ENCODE measurements at regions not wholly inside any gene's neighbourhood (a gene's known extent, or its start where the extent isn't known, plus 50 kb on each side); places are given as distances from the start of the nearest gene placed in this dataset.

GRCh38 chr13:83536153-83536552, 346.1 kb downstream of the SLITRK1 start:
- no peak for DNase-seq (ENCODE audit: extremely low spot score)
- POLR2A ChIA-PET: no interaction called here
- no peak for TF ChIP-seq FOXM1 (IDR thresholded peaks at IDR 0.05; ENCODE audit: borderline replicate concordance)
- TF ChIP-seq ARNT (IDR thresholded peaks at IDR 0.05): no peak
- TF ChIP-seq CTBP1 (IDR thresholded peaks at IDR 0.05; ENCODE audit: borderline replicate concordance): no peak
- no peak for TF ChIP-seq FOXA1 (IDR thresholded peaks at IDR 0.05)
- TF ChIP-seq FOXK2 (IDR thresholded peaks at IDR 0.05): no peak
- TF ChIP-seq HDGF (IDR thresholded peaks at IDR 0.05; ENCODE audit: borderline replicate concordance): no peak
- TF ChIP-seq ELF4 (IDR thresholded peaks at IDR 0.05): no peak
- no peak for TF ChIP-seq BHLHE40 (IDR thresholded peaks at IDR 0.05; ENCODE audit: borderline replicate concordance)
- no peak for TF ChIP-seq PKNOX1 (IDR thresholded peaks at IDR 0.05)
- TF ChIP-seq ZNF384 (IDR thresholded peaks at IDR 0.05): no peak
- CTCF ChIA-PET: no interaction called here

DNA sequence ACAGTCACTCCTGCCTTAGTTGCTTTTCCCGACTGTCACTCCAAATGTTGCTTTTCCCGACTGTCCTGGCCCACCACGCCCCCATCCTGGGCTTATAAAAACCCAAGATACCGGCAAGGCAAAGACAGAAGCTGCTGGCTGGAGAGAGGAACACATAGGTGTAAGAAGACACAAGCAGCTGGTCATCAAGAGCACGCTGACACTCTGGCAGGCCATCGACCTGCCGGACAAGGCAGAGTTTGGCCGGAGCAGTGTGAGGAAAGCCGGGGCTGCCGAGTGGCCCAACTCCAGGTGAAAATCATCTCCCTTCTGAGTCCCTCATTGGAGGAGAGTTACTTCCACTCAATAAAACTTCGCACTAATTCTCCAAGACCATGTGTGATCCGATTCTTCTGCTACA, 349.5 kb downstream of the SLITRK1 start:
- ChIA-PET CTCF (no interaction called here), POLR2A (no interaction called here)
- TF ChIP-seq BHLHE40 (IDR thresholded peaks at IDR 0.05; ENCODE audit: borderline replicate concordance) (no peak), ARNT (IDR thresholded peaks at IDR 0.05) (no peak), TARDBP (IDR thresholded peaks at IDR 0.05) (no peak), L3MBTL2 (conservative IDR thresholded peaks at IDR 0.05) (no peak), PKNOX1 (IDR thresholded peaks at IDR 0.05) (no peak), ELF4 (IDR thresholded peaks at IDR 0.05) (no peak), ZNF384 (IDR thresholded peaks at IDR 0.05) (no peak), FOXK2 (IDR thresholded peaks at IDR 0.05) (no peak), FOXA1 (IDR thresholded peaks at IDR 0.05) (no peak), HDGF (IDR thresholded peaks at IDR 0.05; ENCODE audit: borderline replicate concordance) (no peak), CTBP1 (IDR thresholded peaks at IDR 0.05; ENCODE audit: borderline replicate concordance) (no peak), FOXM1 (IDR thresholded peaks at IDR 0.05; ENCODE audit: borderline replicate concordance) (no peak), SUZ12 (IDR thresholded peaks at IDR 0.05) (no peak), NFRKB (IDR thresholded peaks at IDR 0.05) (no peak), SP1 (IDR thresholded peaks at IDR 0.05) (no peak), LEF1 (IDR thresholded peaks at IDR 0.05; ENCODE audit: borderline replicate concordance) (no peak)
- no peak for DNase-seq (ENCODE audit: extremely low spot score)

- ChIA-PET POLR2A (no interaction called here), CTCF (interaction anchor here (0.6 kb wide), 1 partner anchor 1015 kb away, joined by 3 read pairs; no protein-coding TSS in a partner anchor)
- DNase-seq (ENCODE audit: extremely low spot score): no peak
- no peak for TF ChIP-seq SP1 (IDR thresholded peaks at IDR 0.05)
- TF ChIP-seq L3MBTL2 (conservative IDR thresholded peaks at IDR 0.05): no peak
- no peak for TF ChIP-seq SUZ12 (IDR thresholded peaks at IDR 0.05)
- no peak for TF ChIP-seq NFRKB (IDR thresholded peaks at IDR 0.05)
- TF ChIP-seq PKNOX1 (IDR thresholded peaks at IDR 0.05): no peak
- no peak for TF ChIP-seq ZNF384 (IDR thresholded peaks at IDR 0.05)
- TF ChIP-seq FOXA1 (IDR thresholded peaks at IDR 0.05): no peak
- no peak for TF ChIP-seq CTBP1 (IDR thresholded peaks at IDR 0.05; ENCODE audit: borderline replicate concordance)
- TF ChIP-seq FOXK2 (IDR thresholded peaks at IDR 0.05): no peak
- TF ChIP-seq LEF1 (IDR thresholded peaks at IDR 0.05; ENCODE audit: borderline replicate concordance): no peak
- no peak for TF ChIP-seq TARDBP (IDR thresholded peaks at IDR 0.05)
- TF ChIP-seq ELF4 (IDR thresholded peaks at IDR 0.05): no peak
- TF ChIP-seq BHLHE40 (IDR thresholded peaks at IDR 0.05; ENCODE audit: borderline replicate concordance): no peak
- no peak for TF ChIP-seq ARNT (IDR thresholded peaks at IDR 0.05)
- no peak for TF ChIP-seq HDGF (IDR thresholded peaks at IDR 0.05; ENCODE audit: borderline replicate concordance)
- TF ChIP-seq FOXM1 (IDR thresholded peaks at IDR 0.05; ENCODE audit: borderline replicate concordance): no peak
Observed at GRCh38 chr13:83531022-83531421, 351.3 kb downstream of the SLITRK1 start.

GRCh38 chr13:83516781-83517180, 365.5 kb downstream of the SLITRK1 start:
- TF ChIP-seq BHLHE40 (IDR thresholded peaks at IDR 0.05; ENCODE audit: borderline replicate concordance) (no peak), ELF4 (IDR thresholded peaks at IDR 0.05) (no peak), PKNOX1 (IDR thresholded peaks at IDR 0.05) (no peak), SUZ12 (IDR thresholded peaks at IDR 0.05) (no peak), FOXK2 (IDR thresholded peaks at IDR 0.05) (no peak), FOXA1 (IDR thresholded peaks at IDR 0.05) (no peak), ZNF384 (IDR thresholded peaks at IDR 0.05) (no peak), ARNT (IDR thresholded peaks at IDR 0.05) (no peak), CTBP1 (IDR thresholded peaks at IDR 0.05; ENCODE audit: borderline replicate concordance) (no peak), FOXM1 (IDR thresholded peaks at IDR 0.05; ENCODE audit: borderline replicate concordance) (no peak), TARDBP (IDR thresholded peaks at IDR 0.05) (no peak), NFRKB (IDR thresholded peaks at IDR 0.05) (no peak), SP1 (IDR thresholded peaks at IDR 0.05) (no peak), LEF1 (IDR thresholded peaks at IDR 0.05; ENCODE audit: borderline replicate concordance) (no peak), L3MBTL2 (conservative IDR thresholded peaks at IDR 0.05) (no peak), HDGF (IDR thresholded peaks at IDR 0.05; ENCODE audit: borderline replicate concordance) (no peak)
- DNase-seq (ENCODE audit: extremely low spot score): no peak
- POLR2A ChIA-PET: no interaction called here
- CTCF ChIA-PET: no interaction called here

- no peak for DNase-seq (ENCODE audit: extremely low spot score)
- ChIA-PET POLR2A (no interaction called here), CTCF (no interaction called here)
- TF ChIP-seq L3MBTL2 (conservative IDR thresholded peaks at IDR 0.05) (no peak), BHLHE40 (IDR thresholded peaks at IDR 0.05; ENCODE audit: borderline replicate concordance) (no peak), SP1 (IDR thresholded peaks at IDR 0.05) (no peak), FOXA1 (IDR thresholded peaks at IDR 0.05) (no peak), FOXM1 (IDR thresholded peaks at IDR 0.05; ENCODE audit: borderline replicate concordance) (no peak), PKNOX1 (IDR thresholded peaks at IDR 0.05) (no peak), ZNF384 (IDR thresholded peaks at IDR 0.05) (no peak), NFRKB (IDR thresholded peaks at IDR 0.05) (no peak), LEF1 (IDR thresholded peaks at IDR 0.05; ENCODE audit: borderline replicate concordance) (no peak), TARDBP (IDR thresholded peaks at IDR 0.05) (no peak), ARNT (IDR thresholded peaks at IDR 0.05) (no peak), FOXK2 (IDR thresholded peaks at IDR 0.05) (no peak), HDGF (IDR thresholded peaks at IDR 0.05; ENCODE audit: borderline replicate concordance) (no peak), SUZ12 (IDR thresholded peaks at IDR 0.05) (no peak), CTBP1 (IDR thresholded peaks at IDR 0.05; ENCODE audit: borderline replicate concordance) (no peak), ELF4 (IDR thresholded peaks at IDR 0.05) (no peak)
Observed at GRCh38 chr13:83515268-83516015, 366.8 kb downstream of the SLITRK1 start.
